Fibroblast of lung (primary cell): ENCODE measurements at regions not wholly inside any gene's neighbourhood (a gene's known extent, or its start where the extent isn't known, plus 50 kb on each side); places are given as distances from the start of the nearest gene placed in this dataset.
A peak's percentile ranks its signal among the peaks of the same experiment; 100 is the strongest.

ENCODE experiments used
- DNase-seq, 2 donors: peaks; one replicate each; pipeline versions ENCODE4 v3.0.0 to v3.0.0-alpha.2; 2010; ENCODE audit warnings: low read depth in 2 of 2
- H2AFZ ChIP-seq: 2 replicates; pipeline ENCODE4 v1.5.1; 2012; ENCODE audit warnings: low read length, control low read depth, inconsistent platforms
- H3K27ac ChIP-seq: 2 replicates; pipeline ENCODE4 v1.5.1; 2011; ENCODE audit warnings: low read length, control low read depth; ENCODE audit not compliant: insufficient read depth
- H3K27me3 ChIP-seq: 2 replicates; pipeline ENCODE4 v1.5.1; 2011; ENCODE audit warnings: mild to moderate bottlenecking, low read length; ENCODE audit not compliant: control insufficient read depth, insufficient read depth
- H3K36me3 ChIP-seq: 2 replicates; pipeline ENCODE4 v1.5.1; 2011; ENCODE audit warnings: low read length; ENCODE audit not compliant: control insufficient read depth, insufficient read depth
- H3K4me1 ChIP-seq: 2 replicates; pipeline ENCODE4 v1.5.1; 2011; ENCODE audit warnings: low read length; ENCODE audit not compliant: control insufficient read depth, insufficient read depth; ENCODE audit errors: extremely low read depth
- H3K4me2 ChIP-seq: 2 replicates; pipeline ENCODE4 v1.5.1; 2011; ENCODE audit warnings: low read length, control low read depth; ENCODE audit not compliant: insufficient read depth; ENCODE audit errors: extremely low read depth
- H3K4me3 ChIP-seq, 4 experiments: fragments of 200-600 bp in 1 of 4; sonication (generic) in 1 of 4; replicated peaks in 1 of 4; 2 replicates each; pipeline ENCODE4 v1.5.1; 2011 to 2016; ENCODE audit warnings: low read length in 4 of 4, low read depth in 3 of 4, mild to moderate bottlenecking in 3 of 4, control low read depth in 2 of 4, inconsistent platforms in 1 of 4, mixed read lengths in 1 of 4; ENCODE audit not compliant: insufficient read depth in 1 of 4; ENCODE audit errors: control extremely low read depth in 1 of 4
- H3K79me2 ChIP-seq: 2 replicates; pipeline ENCODE4 v1.5.1; 2012; ENCODE audit warnings: mild to moderate bottlenecking, low read length, inconsistent platforms; ENCODE audit not compliant: control insufficient read depth, insufficient read depth
- H3K9ac ChIP-seq: 2 replicates; pipeline ENCODE4 v1.5.1; 2011; ENCODE audit warnings: mild to moderate bottlenecking, low read length, control low read depth; ENCODE audit not compliant: insufficient read depth
- H3K9me3 ChIP-seq: 2 replicates; pipeline ENCODE4 v1.5.1; 2012; ENCODE audit warnings: low read depth, low read length; ENCODE audit not compliant: control insufficient read depth, insufficient read depth
- H4K20me1 ChIP-seq: 2 replicates; pipeline ENCODE4 v1.5.1; 2011; ENCODE audit warnings: low read length; ENCODE audit not compliant: control insufficient read depth, insufficient read depth; ENCODE audit errors: extremely low read depth
- EZH2 ChIP-seq: IDR thresholded peaks from 2 replicates; pipeline ENCODE4 v1.5.1; 2012; ENCODE audit warnings: low read length, control low read depth, mild to moderate bottlenecking; ENCODE audit errors: missing control alignments
- TF ChIP-seq, protein P1 (sequence below), 2 donors: IDR thresholded peaks in 1 of 2; conservative IDR thresholded peaks in 1 of 2; 1 replicate in 1 of 2; 2 replicates in 1 of 2; pipeline ENCODE4 v1.5.1; 2011 to 2012; ENCODE audit warnings: low read length in 2 of 2, control low read depth in 1 of 2, inconsistent platforms in 1 of 2, low read depth in 1 of 2, mild to moderate bottlenecking in 1 of 2

DNA sequence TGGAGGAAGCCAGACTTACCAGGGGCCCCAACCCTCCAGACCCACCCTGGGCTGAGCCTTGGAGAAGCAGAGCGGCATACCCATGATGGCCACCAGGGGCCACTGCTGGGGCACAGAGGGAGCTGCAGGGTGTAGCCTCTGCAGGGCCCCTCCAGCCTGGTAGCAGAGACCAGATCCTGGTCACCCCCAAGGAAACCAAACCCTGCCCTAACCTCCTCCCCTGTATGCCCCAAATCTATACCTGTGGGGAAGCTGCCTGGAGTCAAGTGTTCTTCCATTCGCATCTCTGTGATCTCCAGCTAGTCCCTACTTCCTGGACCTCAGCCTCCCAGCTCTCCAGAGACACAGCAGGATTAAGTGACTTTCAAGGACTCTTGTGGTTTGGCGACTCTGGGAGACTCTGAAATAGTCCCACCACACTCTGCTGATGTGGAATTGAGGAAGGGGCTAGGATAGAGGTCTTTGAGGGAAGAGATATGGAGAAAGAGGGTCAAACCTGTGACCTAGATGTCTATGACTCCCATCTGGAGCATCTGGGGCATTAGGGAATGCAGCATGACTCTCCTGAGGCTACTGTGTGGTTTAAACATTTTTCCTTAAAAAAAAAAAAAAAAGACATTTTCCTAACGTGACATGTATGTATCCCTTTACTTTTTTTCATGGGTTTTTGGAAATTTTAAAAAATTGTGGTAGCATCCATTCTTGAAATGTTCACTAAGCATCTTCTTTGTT, 119.2 kb upstream of the IPO9 start:
- Histone ChIP-seq H3K27ac (peak overlapping the region; percentile 94), H2AFZ (no peak overlapping the region), H3K36me3 (peaks cover 10% of the 10 kb centered on the region), H4K20me1 (no peaks in the 10 kb centered on the region), H3K4me1 (peaks cover 64% of the 10 kb centered on the region), H3K27me3 (no peaks in the 10 kb centered on the region), H3K4me3 (no peak overlapping the region), H3K79me2 (peaks cover 78% of the 10 kb centered on the region), H3K9me3 (no peaks in the 10 kb centered on the region), H3K9ac (peak overlapping the region; percentile 10), H3K4me2 (peak overlapping the region; percentile 13)
- DNase-seq: peak; percentile 65 to 77
- TF ChIP-seq, protein P1, sequence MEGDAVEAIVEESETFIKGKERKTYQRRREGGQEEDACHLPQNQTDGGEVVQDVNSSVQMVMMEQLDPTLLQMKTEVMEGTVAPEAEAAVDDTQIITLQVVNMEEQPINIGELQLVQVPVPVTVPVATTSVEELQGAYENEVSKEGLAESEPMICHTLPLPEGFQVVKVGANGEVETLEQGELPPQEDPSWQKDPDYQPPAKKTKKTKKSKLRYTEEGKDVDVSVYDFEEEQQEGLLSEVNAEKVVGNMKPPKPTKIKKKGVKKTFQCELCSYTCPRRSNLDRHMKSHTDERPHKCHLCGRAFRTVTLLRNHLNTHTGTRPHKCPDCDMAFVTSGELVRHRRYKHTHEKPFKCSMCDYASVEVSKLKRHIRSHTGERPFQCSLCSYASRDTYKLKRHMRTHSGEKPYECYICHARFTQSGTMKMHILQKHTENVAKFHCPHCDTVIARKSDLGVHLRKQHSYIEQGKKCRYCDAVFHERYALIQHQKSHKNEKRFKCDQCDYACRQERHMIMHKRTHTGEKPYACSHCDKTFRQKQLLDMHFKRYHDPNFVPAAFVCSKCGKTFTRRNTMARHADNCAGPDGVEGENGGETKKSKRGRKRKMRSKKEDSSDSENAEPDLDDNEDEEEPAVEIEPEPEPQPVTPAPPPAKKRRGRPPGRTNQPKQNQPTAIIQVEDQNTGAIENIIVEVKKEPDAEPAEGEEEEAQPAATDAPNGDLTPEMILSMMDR (conservative IDR thresholded peaks at IDR 0.05 in 1 of 2, IDR thresholded peaks at IDR 0.05 in 1 of 2; ENCODE audit: low read depth in 1 of 2, low read length in 2 of 2): peak; percentile 63 to 93
- no peak for TF ChIP-seq EZH2

DNA sequence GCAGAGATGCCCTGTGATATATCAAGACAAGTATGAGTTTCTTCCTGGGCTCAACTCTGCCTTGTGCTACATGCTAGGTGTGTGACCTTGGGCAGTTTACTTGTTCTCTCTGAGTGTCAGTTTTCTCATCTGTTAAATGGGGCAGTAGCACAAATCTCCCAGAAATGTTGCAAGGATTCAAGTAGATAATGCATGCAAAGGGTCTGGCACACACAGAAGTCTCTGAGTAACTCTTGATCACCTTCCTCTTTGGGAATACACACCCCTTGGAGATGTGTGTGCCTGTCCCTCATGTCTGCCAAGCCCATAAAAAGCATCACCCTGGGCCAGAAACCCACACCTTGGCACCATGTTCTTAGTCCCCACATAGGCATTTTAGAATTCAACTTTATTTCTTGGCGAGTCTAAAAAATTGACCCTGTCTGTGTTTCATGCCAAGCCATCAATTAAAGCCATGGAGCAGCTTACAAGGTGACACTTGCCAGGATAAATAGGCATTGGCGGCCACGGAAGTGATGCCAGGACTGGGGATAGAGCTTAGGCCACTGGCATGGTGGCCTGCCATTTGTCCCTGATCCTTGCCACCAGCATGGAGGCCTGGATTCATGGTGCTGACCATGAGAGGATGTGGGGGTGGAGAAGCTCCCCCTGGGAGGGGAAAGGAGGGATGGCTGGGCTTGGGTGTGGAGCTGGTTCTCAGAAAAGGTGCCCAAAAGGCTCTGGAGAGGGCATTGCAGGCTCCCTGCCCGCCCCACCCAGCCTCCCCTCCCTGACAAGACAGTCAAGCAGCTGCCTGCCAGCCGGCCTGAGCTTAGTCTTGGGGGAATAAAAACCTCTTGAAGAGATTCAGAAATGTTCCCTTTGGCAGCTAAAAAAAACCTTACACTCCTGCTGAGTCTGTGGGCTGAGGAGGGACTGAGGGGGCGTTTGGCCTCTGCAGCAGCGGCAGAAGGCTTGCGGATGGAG, 118.0 kb upstream of the IPO9 start:
- Histone ChIP-seq H2AFZ (no peak overlapping the region), H3K79me2 (peaks cover 74% of the 10 kb centered on the region), H4K20me1 (no peaks in the 10 kb centered on the region), H3K36me3 (peaks cover 14% of the 10 kb centered on the region), H3K4me2 (no peak overlapping the region), H3K27me3 (no peaks in the 10 kb centered on the region), H3K27ac (peak overlapping the region; percentile 94), H3K4me1 (peaks cover 70% of the 10 kb centered on the region), H3K9ac (no peak overlapping the region), H3K4me3 (no peak overlapping the region), H3K9me3 (no peaks in the 10 kb centered on the region)
- no peak for TF ChIP-seq EZH2
- TF ChIP-seq, protein P1 (conservative IDR thresholded peaks at IDR 0.05 in 1 of 2, IDR thresholded peaks at IDR 0.05 in 1 of 2; ENCODE audit: low read depth in 1 of 2, low read length in 2 of 2): no peak
- peak in 1 of 2 donors; percentile 30 for DNase-seq

DNA sequence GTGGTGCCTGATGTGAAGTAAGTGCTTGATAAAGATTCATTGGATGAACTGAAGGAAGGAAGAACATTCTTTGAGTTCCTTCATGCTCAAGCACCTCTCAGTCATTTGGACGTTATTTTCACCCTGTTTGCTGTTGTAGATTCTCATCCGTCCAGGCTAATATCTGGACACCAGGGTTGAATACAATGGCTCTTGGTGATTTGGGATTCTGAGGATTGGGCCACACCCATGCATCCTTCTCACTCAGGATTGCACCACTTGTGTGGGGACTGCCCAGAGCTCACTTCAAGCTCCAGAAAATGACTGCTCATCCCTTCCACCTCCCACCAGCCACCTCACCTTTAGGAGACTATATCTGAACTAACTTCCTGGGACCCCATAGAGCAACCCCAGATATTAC, 117.1 kb upstream of the IPO9 start:
- Histone ChIP-seq H3K4me1 (peaks cover 70% of the 10 kb centered on the region), H3K4me3 (no peak overlapping the region), H3K4me2 (no peak overlapping the region), H3K79me2 (peaks cover 73% of the 10 kb centered on the region), H3K9ac (no peak overlapping the region), H2AFZ (no peak overlapping the region), H3K36me3 (peaks cover 11% of the 10 kb centered on the region), H3K27me3 (no peaks in the 10 kb centered on the region), H3K27ac (peak overlapping the region; percentile 94), H3K9me3 (no peaks in the 10 kb centered on the region), H4K20me1 (no peaks in the 10 kb centered on the region)
- TF ChIP-seq, protein P1 (conservative IDR thresholded peaks at IDR 0.05 in 1 of 2, IDR thresholded peaks at IDR 0.05 in 1 of 2; ENCODE audit: low read depth in 1 of 2, low read length in 2 of 2): no peak
- no peak for TF ChIP-seq EZH2
- peak in 1 of 2 donors; percentile 46 for DNase-seq
